Upper lobe of right lung (tissue), 1 donor: ENCODE measurements at regions not wholly inside any gene's neighbourhood (a gene's known extent, or its start where the extent isn't known, plus 50 kb on each side); places are given as distances from the start of the nearest gene placed in this dataset.

Source experiments
- ATAC-seq: fragments of 200-7000 bp; cut with Tn5 transposase; one replicate; pipeline ENCODE4 v1.9.1; 2020; ENCODE audit warnings: mild to moderate bottlenecking, moderate library complexity
- DNase-seq: peaks from one replicate; pipeline ENCODE4 v3.0.0-alpha.2; 2020
- H3K27ac ChIP-seq: fragments of 200-600 bp; one replicate; pipeline ENCODE4 v1.8.0; 2022
- H3K27me3 ChIP-seq: fragments of 200-600 bp; one replicate; pipeline ENCODE4 v1.8.0; 2022; ENCODE audit warnings: mild to moderate bottlenecking
- H3K36me3 ChIP-seq: fragments of 200-600 bp; one replicate; pipeline ENCODE4 v1.8.0; 2022
- H3K4me1 ChIP-seq: fragments of 200-600 bp; one replicate; pipeline ENCODE4 v1.8.0; 2022
- H3K4me3 ChIP-seq: fragments of 200-600 bp; one replicate; pipeline ENCODE4 v1.8.0; 2022; ENCODE audit warnings: mild to moderate bottlenecking
- H3K9me3 ChIP-seq: fragments of 200-600 bp; one replicate; pipeline ENCODE4 v1.8.0; 2022
- CTCF ChIP-seq: fragments of 200-600 bp; IDR thresholded peaks from one replicate; pipeline ENCODE4 v1.8.0; 2022; ENCODE audit warnings: antibody characterized with exemption
- intact Hi-C: fragments of 100-400 bp; cut with DNase I; formaldehyde crosslinking; loops from one replicate; pipeline ENCODE4 v1.11.0; 2022
- donor health status: DM: no; HTN: yes; CAD: no; lungs with severe emphysema.

DNA sequence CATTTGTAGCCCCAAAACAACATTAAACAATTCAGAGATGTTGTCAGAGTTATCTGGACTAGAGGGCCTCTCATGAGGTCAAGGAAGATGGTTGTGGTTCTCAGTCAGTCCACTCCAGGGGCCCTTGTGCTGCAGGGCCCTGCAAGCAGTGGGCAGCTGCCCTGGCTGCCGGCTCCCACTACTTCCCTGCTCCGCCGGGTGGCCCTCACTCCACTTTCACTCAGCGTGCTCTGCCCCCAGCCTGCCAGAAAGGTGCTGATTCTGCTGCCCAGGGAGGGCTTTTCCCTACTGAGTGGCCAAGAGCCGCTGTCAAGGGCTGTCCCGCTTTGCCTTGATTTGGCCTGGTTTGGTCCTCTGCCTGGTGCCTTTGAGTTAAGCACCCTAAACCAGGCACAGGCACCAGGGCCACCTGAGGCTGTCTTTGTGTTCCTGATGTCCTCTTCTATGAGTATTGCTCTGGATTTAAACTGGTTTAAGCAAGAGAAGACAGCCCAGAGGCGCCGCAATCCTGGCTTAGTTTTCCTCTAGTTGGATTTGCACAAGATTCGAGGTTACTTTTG lies 117.2 kb downstream of the GADD45G start:
- Histone ChIP-seq H3K4me3 (no peak overlapping the region), H3K27ac (no peak overlapping the region), H3K9me3 (no peaks in the 10 kb centered on the region), H3K4me1 (peaks cover 3% of the 10 kb centered on the region), H3K27me3 (no peaks in the 10 kb centered on the region), H3K36me3 (no peaks in the 10 kb centered on the region)
- intact Hi-C loops, result no loop called here
- ATAC-seq (peak; percentile 16), DNase-seq (no peak)
- no peak for TF ChIP-seq CTCF

DNA sequence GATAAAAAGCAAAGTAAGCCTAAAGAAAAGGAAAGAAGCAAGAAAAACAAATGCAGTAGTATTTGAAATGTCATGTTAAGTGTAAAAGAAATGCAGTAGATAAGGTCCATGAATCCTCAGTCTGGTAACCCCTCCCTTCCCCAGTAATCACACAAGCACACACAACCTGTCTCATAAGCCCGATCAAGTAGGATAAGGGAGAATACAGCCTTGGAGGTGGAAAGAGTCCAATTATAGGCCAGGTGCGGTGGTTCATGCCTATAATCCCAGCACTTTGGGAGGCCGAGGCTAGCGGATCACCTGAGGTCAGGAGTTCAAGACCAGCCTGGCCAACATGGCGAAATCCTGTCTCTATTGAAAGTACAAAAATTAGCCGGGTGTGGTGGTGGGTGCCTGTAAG lies 117.9 kb downstream of the GADD45G start:
- H3K4me3 ChIP-seq, result no peak overlapping the region
- intact Hi-C loops, result no loop called here
- no peaks in the 10 kb centered on the region for H3K9me3 ChIP-seq
- no peak for DNase-seq
- no peak for ATAC-seq
- H3K4me1 ChIP-seq, result peaks cover 3% of the 10 kb centered on the region
- no peaks in the 10 kb centered on the region for H3K36me3 ChIP-seq
- H3K27me3 ChIP-seq, result no peaks in the 10 kb centered on the region
- no peak for TF ChIP-seq CTCF
- H3K27ac ChIP-seq, result no peak overlapping the region

DNA sequence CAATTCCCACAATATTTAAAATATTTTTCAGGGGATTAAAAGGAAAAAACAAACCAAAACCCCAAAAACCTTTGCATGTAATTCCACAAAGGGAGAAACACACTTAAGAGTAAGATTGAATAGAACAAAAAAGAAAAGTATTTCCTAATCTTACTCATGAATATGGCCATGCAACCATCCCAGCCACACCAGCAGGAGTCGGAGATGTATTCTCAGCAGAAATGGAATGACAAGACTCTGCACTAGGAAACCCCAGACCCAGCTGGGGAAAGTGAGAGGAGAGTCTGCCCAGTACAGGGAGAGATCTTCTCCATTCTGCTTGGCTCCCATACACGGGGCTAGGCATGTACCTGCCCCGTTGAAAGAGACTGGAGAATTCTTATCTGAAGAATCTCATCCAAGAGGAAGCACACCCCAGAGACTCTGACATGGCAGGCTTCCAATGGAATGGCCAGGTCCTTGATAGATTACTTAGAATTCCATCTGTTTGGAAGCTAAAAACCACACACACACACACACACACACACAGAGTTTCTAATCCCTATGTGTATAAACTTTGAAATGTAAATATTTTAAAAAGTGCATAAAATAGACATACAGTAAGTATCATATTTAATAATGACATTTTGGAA lies 118.8 kb downstream of the GADD45G start:
- no peak for TF ChIP-seq CTCF
- DNase-seq (no peak), ATAC-seq (no peak)
- H3K4me1 ChIP-seq, result peaks cover 3% of the 10 kb centered on the region
- H3K36me3 ChIP-seq, result no peaks in the 10 kb centered on the region
- no peak overlapping the region for H3K27ac ChIP-seq
- intact Hi-C loops, result no loop called here
- H3K9me3 ChIP-seq, result no peaks in the 10 kb centered on the region
- H3K27me3 ChIP-seq, result no peaks in the 10 kb centered on the region
- H3K4me3 ChIP-seq, result no peak overlapping the region

- Histone ChIP-seq H3K27me3 (no peaks in the 10 kb centered on the region), H3K4me1 (peaks cover 3% of the 10 kb centered on the region), H3K4me3 (no peak overlapping the region), H3K36me3 (no peaks in the 10 kb centered on the region), H3K9me3 (no peaks in the 10 kb centered on the region), H3K27ac (no peak overlapping the region)
- DNase-seq (no peak), ATAC-seq (no peak)
- no peak for TF ChIP-seq CTCF
- intact Hi-C loops, result no loop called here
Measured at GRCh38 chr9:89724659-89725058, 119.8 kb downstream of the GADD45G start.

DNA sequence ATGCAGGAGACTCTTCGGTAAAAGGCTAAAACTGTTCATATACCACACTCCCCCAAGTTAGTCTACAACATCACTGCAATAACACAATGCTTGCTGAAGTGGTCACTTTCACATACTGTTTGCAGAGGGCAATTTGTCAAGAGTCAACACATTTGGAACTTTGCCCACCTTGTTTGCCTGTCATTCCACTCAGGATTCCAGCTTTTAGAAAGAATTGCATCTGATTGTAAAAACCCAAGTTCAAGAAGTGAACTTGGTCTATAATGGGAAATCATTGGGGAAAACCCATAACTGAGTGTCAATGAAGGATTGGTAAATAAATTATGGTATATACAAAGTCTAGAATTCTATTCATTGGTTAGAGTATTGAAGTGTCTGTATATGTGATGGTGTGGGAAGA lies 120.5 kb downstream of the GADD45G start:
- intact Hi-C loops, result no loop called here
- H3K4me1 ChIP-seq, result peaks cover 3% of the 10 kb centered on the region
- H3K9me3 ChIP-seq, result no peaks in the 10 kb centered on the region
- TF ChIP-seq CTCF, result no peak
- ATAC-seq (no peak), DNase-seq (no peak)
- no peaks in the 10 kb centered on the region for H3K27me3 ChIP-seq
- H3K4me3 ChIP-seq, result no peak overlapping the region
- no peaks in the 10 kb centered on the region for H3K36me3 ChIP-seq
- H3K27ac ChIP-seq, result no peak overlapping the region
